ENCODE measurements at regions not wholly inside any gene's neighbourhood (a gene's known extent, or its start where the extent isn't known, plus 50 kb on each side); places are given as distances from the start of the nearest gene placed in this dataset.

DNA sequence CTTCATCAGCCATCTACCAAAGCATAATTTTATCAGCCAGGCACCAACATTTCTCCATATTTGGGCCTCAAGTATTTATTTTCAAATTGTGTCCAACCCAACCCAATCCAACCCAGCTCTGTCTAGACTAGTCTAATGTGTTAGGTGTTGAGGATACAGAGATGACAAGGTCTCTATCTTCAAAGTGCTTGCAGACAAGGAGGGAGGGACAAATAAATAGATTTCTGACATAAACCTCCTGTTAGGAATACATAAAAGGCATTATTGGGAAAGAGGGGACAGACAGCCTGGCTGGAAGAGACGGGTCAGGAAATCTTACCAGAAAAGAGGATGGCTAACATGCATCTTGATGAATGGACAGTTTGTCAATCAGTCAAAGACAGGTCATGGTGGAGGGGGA, 115.4 kb upstream of the RPS6KA3 start:
- DNase-seq (ENCODE audit: low spot score) = no peak

- DNase-seq (ENCODE audit: low spot score) = peak; percentile 67
Observed at GRCh38 chrX:20378233-20378920, 111.7 kb upstream of the RPS6KA3 start.

- DNase-seq (ENCODE audit: low spot score) = no peak
Observed at GRCh38 chrX:20374900-20375438, 108.3 kb upstream of the RPS6KA3 start.

GRCh38 chrX:20374450-20374849, 107.7 kb upstream of the RPS6KA3 start:
- no peak for DNase-seq (ENCODE audit: low spot score)

GRCh38 chrX:20373063-20373462, 106.4 kb upstream of the RPS6KA3 start:
- no peak for DNase-seq (ENCODE audit: low spot score)

- DNase-seq (ENCODE audit: low spot score) = no peak
Observed at GRCh38 chrX:20372533-20372932, 105.8 kb upstream of the RPS6KA3 start.

DNA sequence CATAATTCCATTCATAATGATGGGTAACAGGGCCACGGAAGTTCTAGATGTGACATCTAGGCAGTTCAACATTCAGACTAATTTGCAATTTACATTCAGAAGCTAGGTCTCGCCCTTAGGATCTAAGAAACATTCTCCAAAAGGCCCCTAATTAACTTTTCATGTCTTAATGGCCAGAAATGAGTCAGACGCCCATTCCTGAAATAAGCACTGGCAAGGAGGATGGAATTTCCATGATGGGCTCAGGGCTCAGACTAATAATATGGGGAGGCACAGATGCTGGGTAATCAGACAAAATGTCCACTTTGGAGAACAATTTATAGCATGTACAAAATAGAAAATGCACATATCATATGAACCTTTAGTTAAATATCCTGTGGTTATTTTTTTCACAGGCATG, 102.8 kb upstream of the RPS6KA3 start:
- DNase-seq (ENCODE audit: low spot score) = no peak

DNA sequence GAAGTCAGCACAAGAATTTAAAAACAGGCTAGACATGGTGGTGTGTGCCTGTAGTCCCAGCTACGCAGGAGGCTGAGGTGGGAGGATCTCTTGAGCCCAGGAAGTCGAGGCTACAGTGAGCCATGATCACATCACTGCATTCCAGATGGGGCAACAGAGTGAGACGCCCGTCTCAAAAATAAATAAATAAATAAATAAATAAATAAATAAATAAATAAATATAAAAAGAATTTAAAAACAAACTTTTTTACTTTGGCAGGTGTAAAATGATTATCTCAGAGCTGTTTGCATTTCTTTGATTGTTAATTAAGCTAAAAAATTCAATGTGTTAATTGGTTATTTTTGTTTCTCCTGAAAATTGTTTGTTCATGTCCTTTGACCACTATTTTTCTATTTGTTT, 97.5 kb upstream of the RPS6KA3 start:
- DNase-seq (ENCODE audit: low spot score) = no peak

DNA sequence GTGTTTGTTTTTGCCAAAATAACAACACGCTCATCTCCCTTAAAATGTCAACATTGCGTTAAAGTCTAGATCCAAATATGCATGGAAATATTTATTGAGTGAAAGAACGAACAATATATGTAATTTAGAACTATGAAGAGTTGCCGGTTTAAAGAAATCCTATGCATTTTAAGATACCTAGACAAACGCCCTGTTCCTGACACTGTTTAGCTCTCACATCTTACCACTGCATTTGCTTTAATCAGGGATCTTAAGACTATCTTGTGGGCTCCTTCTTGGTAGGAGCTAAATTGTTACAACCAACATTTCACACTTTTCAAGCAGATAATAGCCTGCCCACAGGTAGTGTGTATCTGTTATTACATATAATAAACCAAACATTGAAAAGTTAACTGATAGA, 96.6 kb upstream of the RPS6KA3 start:
- no peak for DNase-seq (ENCODE audit: low spot score)

- DNase-seq (ENCODE audit: low spot score) = no peak
Observed at GRCh38 chrX:20362268-20363267, 95.9 kb upstream of the RPS6KA3 start.

DNA sequence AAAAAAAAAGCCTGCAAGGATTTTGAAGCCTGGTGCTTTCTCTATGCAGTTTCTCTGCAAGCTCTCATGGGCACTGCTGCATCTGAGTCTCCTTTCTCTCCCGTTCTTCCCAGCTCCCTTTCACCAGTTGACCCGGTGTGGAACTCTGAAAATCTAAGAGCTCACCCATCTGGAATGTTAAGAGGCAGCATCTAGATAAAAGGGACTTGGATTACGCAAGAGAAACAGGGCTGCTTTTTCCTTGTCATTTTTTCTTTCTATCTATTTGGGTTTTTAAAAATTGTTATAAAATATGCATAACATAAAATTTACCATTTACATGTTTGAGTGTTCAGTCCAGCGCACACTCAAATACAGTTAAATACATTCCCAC, 95.2 kb upstream of the RPS6KA3 start:
- no peak for DNase-seq (ENCODE audit: low spot score)

GRCh38 chrX:20361081-20361889, 94.6 kb upstream of the RPS6KA3 start:
- no peak for DNase-seq (ENCODE audit: low spot score)

DNA sequence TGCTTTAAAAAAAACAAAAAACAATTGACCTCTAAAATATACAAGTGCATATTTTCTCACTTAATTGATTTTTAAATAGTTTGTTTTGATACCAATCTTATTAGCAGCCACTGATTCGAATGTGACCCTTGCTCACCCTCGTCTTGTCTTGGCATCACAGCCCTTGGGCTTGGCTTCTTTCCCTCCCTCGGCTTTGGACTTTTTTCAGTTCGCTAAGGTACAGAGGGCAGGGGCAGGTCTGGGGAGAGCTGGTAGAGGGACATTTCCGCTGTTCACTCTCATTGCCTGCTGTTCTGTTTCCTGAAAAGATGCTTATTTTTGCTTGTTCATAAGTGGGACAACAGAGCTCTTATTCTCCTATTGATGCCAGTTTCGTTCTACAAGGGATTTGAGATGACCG, 88.5 kb upstream of the RPS6KA3 start:
- DNase-seq (ENCODE audit: low spot score) = no peak

DNA sequence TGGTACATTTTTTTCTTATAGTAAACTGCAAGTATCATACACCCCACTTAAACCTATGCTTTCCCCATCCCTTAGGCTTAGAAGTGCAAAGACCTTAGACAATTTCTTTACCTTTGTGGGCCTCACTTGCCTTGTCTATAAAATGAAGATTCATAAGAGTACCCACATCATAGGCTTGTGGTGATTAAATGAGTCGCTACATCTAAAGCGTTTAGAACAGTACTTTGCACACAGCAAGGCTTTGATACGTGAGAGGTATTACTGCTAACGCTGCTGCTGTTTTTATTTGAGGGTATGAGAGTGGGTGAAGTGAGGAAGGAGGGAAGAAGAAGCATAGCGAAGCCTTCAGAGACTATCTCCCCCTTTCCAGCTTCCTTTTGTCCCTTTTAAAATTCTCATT, 87.8 kb upstream of the RPS6KA3 start:
- DNase-seq (ENCODE audit: low spot score) = no peak

GRCh38 chrX:20352935-20353336, 86.2 kb upstream of the RPS6KA3 start:
- DNase-seq (ENCODE audit: low spot score) = no peak

GRCh38 chrX:20352504-20352903, 85.8 kb upstream of the RPS6KA3 start:
- no peak for DNase-seq (ENCODE audit: low spot score)

GRCh38 chrX:20350596-20350995, 83.9 kb upstream of the RPS6KA3 start:
- DNase-seq (ENCODE audit: low spot score) = no peak

GRCh38 chrX:20348139-20348538, 81.4 kb upstream of the RPS6KA3 start:
- no peak for DNase-seq (ENCODE audit: low spot score)

DNA sequence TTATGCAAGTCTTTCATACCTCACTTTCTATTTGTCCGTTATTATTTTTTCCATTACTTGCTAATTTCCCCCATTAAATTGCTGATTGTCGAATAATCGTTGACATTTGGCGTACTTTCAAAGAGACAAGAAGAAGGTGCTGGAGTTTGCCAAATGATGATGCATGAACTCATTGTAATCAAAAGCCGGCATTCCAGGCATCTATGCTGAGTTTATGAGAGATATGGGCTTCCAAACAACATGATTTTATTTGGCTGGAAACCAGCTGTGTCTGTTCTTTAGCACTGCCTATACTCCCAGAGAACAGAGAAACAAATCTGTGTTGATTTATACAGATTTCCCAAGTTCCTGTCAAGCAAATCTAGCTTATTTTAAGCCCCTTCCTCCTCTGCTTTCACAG, 80.8 kb upstream of the RPS6KA3 start:
- no peak for DNase-seq (ENCODE audit: low spot score)

GRCh38 chrX:20333672-20334071, 67.0 kb upstream of the RPS6KA3 start:
- no peak for DNase-seq (ENCODE audit: low spot score)

DNA sequence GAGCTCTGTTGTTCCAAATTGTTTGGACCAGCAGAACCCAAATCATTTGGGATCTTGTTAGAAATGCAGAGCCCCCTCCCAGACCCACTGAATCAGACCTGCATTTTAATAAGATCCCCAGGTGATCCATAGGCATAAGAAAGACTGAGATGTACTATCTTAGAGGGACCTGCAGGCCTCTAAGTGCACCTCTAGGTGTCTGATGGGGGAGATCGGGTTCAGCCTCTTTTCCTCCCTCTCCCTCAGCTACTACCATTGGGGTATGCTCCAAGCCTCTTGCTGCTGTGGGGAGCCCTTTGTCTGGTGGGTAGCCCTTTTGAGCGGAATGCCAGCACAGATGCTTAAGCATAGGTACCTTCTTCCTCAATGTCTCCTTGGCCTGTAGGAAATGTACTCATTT, 63.8 kb upstream of the RPS6KA3 start:
- DNase-seq (ENCODE audit: low spot score) = no peak

- no peak for DNase-seq (ENCODE audit: low spot score)
Observed at GRCh38 chrX:20329435-20329834, 62.7 kb upstream of the RPS6KA3 start.
